ENCODE measurements at regions not wholly inside any gene's neighbourhood (a gene's known extent, or its start where the extent isn't known, plus 50 kb on each side); places are given as distances from the start of the nearest gene placed in this dataset.
"Not testable (repeated sequence)": the region's sequence is repeated elsewhere in the genome, so short reads cannot be mapped to it uniquely, and the experiment has no call there.

GRCh38 chr6:74177506-74177905 is 481.5 kb downstream of the CD109 start:
- DNase-seq (ENCODE audit: low read depth): no peak
- TF ChIP-seq CTCF (IDR thresholded peaks at IDR 0.05; ENCODE audit: control insufficient read depth, extremely low read depth, insufficient read depth): no peak
- no peak overlapping the region for H3K4me3 ChIP-seq (ENCODE audit: low read depth, low read length)

GRCh38 chr6:74170550-74170949 is 474.5 kb downstream of the CD109 start:
- DNase-seq (ENCODE audit: low read depth); H3K4me3 ChIP-seq (ENCODE audit: low read depth, low read length): not testable (repeated sequence)

DNA sequence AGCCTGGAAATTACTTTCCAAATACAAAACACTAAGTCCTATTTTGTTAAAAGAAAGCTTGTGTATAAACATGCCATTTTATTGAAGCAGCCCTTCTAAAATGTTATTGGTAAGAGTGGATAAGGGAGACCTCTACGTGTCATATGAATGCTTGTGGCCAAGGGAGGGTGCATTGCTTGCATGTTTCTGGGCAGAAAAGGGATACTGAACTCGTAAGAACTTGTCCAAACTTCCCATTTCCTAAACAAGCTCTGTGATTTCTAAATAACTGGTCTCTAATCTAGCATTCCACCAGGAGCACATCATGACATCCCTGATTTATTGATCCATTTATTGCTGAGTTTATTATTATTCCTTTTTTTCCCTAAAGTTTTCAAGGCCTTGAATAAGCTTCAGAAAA is 474.1 kb downstream of the CD109 start:
- no peak overlapping the region for H3K4me3 ChIP-seq (ENCODE audit: low read depth, low read length)
- DNase-seq (ENCODE audit: low read depth): no peak
- TF ChIP-seq CTCF (IDR thresholded peaks at IDR 0.05; ENCODE audit: control insufficient read depth, extremely low read depth, insufficient read depth): no peak

DNA sequence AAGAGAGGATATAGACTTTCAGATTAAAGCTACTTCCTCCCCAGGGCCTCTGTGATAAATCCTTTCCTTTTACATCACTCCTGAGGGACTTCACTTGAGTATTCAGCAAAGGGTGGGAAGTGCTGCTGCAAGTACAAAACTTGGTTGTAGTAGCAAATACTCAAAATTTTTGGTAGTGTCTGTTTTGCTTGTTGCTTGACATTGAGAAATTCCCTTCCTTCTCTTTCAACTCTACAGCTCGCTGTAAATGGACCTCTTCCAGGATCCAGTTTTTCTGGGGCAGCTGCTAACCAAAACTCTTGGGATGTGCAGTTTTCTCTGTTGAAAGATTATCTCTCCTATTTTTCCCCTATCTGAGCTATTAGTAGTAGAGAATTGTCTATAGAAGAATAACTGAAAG is 472.0 kb downstream of the CD109 start:
- TF ChIP-seq CTCF (IDR thresholded peaks at IDR 0.05; ENCODE audit: control insufficient read depth, extremely low read depth, insufficient read depth): no peak
- DNase-seq (ENCODE audit: low read depth): no peak
- H3K4me3 ChIP-seq (ENCODE audit: low read depth, low read length): no peak overlapping the region

DNA sequence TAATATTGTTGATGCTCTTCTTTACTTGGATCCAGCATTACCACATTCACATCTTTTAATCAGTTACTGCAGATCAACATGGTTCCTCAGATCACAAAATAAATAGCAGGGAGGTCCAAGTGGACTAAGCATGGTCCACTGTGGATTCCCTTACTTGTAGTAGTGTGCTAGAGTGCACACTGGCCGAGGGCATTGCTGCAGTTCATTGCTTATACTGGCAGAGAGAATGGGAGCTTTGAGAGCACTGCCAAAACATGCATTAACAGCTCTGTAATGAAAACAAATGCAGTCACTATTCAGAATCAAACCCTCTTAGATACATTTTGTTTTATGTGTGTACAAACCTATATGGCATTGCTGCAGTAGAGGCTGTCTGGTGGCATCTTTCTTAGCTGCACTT is 471.5 kb downstream of the CD109 start:
- DNase-seq (ENCODE audit: low read depth): no peak
- no peak for TF ChIP-seq CTCF (IDR thresholded peaks at IDR 0.05; ENCODE audit: control insufficient read depth, extremely low read depth, insufficient read depth)
- no peak overlapping the region for H3K4me3 ChIP-seq (ENCODE audit: low read depth, low read length)

DNA sequence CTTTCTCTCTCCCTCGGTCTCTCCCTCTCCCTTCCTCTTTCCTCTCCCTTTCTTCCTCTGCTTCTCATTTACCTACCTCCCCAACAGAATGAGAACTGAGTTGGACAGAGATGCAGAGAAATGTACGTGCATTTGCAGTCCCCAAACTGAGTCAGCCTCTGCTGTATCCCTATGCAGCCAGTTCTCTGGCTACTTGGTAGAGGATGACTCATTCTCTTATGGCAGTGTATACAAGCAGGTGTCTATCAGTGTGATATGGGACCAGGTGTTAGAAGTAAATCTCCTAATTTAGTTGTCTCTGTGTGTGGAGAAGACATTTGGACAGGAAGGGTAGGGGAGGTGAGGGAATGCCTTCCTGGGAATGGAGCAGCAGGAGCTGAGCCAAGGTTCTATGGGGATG is 470.8 kb downstream of the CD109 start:
- no peak overlapping the region for H3K4me3 ChIP-seq (ENCODE audit: low read depth, low read length)
- DNase-seq (ENCODE audit: low read depth): no peak
- no peak for TF ChIP-seq CTCF (IDR thresholded peaks at IDR 0.05; ENCODE audit: control insufficient read depth, extremely low read depth, insufficient read depth)

DNA sequence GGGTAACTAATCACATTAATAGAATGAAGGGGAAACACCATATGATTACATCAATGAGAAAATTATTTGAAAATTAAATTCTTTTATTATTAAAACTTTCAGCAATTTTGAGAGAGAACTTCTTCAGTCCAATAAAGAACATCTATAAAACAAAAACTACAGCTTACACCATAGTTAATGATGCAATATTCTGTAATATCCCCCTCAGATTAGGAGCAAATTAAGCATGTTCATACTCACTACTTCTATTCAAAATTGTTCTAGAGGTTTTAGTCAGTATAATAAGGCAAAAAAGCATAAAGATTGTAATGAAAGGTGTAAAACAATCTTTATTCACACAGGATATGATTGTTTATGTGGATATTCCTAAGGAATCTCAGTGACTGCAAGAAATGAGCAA is 465.4 kb downstream of the CD109 start:
- TF ChIP-seq CTCF (IDR thresholded peaks at IDR 0.05; ENCODE audit: control insufficient read depth, extremely low read depth, insufficient read depth): no peak
- H3K4me3 ChIP-seq (ENCODE audit: low read depth, low read length): no peak overlapping the region
- DNase-seq (ENCODE audit: low read depth): no peak
